SK-N-SH treated with all-trans-retinoic acid at 6 μM for 48 hours (cell line): ENCODE measurements at regions not wholly inside any gene's neighbourhood (a gene's known extent, or its start where the extent isn't known, plus 50 kb on each side); places are given as distances from the start of the nearest gene placed in this dataset.

Experiments
- ARNTL ChIP-seq: fragments of 450-650 bp; formaldehyde crosslinking; IDR thresholded peaks from 2 replicates; pipeline ENCODE4 v1.5.0; 2020; ENCODE audit warnings: low read depth, mild to moderate bottlenecking, moderate library complexity, borderline replicate concordance
- ZFP3 ChIP-seq: fragments of 250-450 bp; sonication (Bioruptor Pico); IDR thresholded peaks from 2 replicates; pipeline ENCODE4 v1.5.0; 2020; ENCODE audit warnings: mild to moderate bottlenecking, moderate library complexity
- TF ChIP-seq, protein P1 (sequence below): fragments of 250-450 bp; sonication (Bioruptor Pico); IDR thresholded peaks from 2 replicates; pipeline ENCODE4 v1.5.1; 2021; ENCODE audit warnings: mild to moderate bottlenecking, moderate library complexity

GRCh38 chr10:109678857-109679256, 244.5 kb downstream of the XPNPEP1 start:
- no peak for TF ChIP-seq ARNTL (CRISPR knock-in tag)
- TF ChIP-seq ZFP3 (CRISPR knock-in tag): no peak
- TF ChIP-seq, protein P1, sequence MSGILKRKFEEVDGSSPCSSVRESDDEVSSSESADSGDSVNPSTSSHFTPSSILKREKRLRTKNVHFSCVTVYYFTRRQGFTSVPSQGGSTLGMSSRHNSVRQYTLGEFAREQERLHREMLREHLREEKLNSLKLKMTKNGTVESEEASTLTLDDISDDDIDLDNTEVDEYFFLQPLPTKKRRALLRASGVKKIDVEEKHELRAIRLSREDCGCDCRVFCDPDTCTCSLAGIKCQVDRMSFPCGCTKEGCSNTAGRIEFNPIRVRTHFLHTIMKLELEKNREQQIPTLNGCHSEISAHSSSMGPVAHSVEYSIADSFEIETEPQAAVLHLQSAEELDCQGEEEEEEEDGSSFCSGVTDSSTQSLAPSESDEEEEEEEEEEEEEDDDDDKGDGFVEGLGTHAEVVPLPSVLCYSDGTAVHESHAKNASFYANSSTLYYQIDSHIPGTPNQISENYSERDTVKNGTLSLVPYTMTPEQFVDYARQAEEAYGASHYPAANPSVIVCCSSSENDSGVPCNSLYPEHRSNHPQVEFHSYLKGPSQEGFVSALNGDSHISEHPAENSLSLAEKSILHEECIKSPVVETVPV (CRISPR knock-in tag): no peak
